ENCODE measurements at regions not wholly inside any gene's neighbourhood (a gene's known extent, or its start where the extent isn't known, plus 50 kb on each side); places are given as distances from the start of the nearest gene placed in this dataset.
"Not testable (repeated sequence)": the region's sequence is repeated elsewhere in the genome, so short reads cannot be mapped to it uniquely, and the experiment has no call there.

DNA sequence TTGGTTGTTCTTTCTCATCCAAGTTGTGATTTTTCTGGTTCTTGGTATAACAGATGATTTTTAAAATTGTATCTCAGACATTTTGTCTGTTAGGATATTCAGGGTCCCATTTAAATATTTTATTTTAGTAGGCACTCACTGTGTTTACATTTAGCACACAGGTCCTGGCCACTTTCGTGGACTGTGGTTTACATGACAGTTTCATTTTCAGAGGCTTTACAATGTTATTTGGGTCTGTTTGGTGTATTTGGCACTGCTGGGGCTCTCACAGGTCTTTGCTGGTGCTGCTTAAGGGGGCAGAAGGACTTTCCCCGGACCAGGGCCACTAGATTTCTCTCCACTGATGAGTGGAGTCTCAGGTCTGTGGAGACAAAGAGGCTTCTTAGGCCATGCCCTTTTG lies 75.5 kb upstream of the TGM3 start:
- TF ChIP-seq, protein P1, sequence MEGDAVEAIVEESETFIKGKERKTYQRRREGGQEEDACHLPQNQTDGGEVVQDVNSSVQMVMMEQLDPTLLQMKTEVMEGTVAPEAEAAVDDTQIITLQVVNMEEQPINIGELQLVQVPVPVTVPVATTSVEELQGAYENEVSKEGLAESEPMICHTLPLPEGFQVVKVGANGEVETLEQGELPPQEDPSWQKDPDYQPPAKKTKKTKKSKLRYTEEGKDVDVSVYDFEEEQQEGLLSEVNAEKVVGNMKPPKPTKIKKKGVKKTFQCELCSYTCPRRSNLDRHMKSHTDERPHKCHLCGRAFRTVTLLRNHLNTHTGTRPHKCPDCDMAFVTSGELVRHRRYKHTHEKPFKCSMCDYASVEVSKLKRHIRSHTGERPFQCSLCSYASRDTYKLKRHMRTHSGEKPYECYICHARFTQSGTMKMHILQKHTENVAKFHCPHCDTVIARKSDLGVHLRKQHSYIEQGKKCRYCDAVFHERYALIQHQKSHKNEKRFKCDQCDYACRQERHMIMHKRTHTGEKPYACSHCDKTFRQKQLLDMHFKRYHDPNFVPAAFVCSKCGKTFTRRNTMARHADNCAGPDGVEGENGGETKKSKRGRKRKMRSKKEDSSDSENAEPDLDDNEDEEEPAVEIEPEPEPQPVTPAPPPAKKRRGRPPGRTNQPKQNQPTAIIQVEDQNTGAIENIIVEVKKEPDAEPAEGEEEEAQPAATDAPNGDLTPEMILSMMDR (IDR thresholded peaks at IDR 0.05): no peak
- Histone ChIP-seq H3K4me1 (no peaks in the 10 kb centered on the region), H3K27me3 (peaks cover 9% of the 10 kb centered on the region), H3K9me3 (no peaks in the 10 kb centered on the region), H3K27ac (no peak overlapping the region), H3K36me3 (no peaks in the 10 kb centered on the region), H3K4me3 (no peak overlapping the region)
- intact Hi-C loops (cut with DNase I): no loop called here
- no peak for ATAC-seq
- no peak for DNase-seq

DNA sequence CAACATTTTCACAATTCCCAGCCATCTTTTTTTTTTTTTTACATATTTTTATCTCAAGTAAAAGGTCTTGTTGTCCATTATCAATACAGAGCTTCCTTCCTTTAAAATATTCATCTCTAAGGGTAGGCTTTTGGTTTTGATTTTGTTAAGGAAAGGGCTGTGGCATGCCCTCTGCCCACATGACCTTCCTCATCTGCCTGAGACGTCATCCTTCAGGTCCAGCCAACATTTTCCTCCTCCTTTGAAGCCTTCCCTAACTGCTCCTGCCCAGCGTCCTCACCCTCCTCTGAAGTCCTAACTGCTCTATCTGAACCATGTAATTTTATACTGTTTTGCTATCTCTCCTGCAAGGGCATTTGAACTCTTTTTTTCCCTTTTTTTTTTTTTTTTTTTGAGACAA lies 73.9 kb upstream of the TGM3 start:
- Histone ChIP-seq H3K4me1 (no peaks in the 10 kb centered on the region), H3K9me3 (no peaks in the 10 kb centered on the region), H3K4me3 (no peak overlapping the region), H3K27me3 (no peaks in the 10 kb centered on the region), H3K27ac (no peak overlapping the region), H3K36me3 (no peaks in the 10 kb centered on the region)
- DNase-seq: no peak
- TF ChIP-seq, protein P1 (IDR thresholded peaks at IDR 0.05): no peak
- ATAC-seq: no peak
- intact Hi-C loops (cut with DNase I): no loop called here

DNA sequence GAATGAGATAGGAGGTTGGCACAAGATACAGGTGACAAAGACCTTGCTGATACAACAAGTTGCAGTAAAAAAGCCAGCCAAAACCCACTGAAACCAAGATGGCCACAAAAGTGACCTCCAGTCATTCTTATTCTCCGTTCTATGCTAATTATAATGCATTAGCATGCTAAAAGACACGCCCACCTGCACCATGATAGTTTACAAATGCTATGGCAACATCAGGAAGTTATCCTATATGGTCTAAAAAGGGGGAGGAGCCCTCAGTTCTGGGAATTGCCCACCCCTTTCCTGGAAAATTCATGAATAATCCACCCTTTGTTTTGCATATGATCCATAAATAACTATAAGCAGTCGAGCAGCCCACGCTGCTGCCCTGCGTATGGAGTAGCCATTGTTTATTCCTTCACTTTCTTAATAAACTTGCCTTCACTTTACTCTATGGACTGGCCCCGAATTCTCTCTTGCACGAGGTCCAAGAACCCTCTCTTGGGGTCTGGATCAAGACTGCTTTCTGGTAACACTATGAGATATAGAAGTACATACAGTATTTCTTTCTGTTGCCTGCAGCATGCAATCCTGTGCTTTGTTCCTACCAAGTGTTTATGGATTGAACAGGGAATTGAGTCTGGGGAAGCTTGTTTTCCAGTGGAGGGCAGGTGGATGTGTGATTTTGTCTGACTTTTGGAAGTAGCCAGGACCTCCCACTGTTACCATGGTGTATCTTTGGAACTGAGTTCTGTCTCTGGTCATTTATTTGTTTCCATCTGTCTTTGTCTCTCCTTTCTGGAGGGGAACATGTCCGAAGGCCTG lies 72.0 kb upstream of the TGM3 start:
- ATAC-seq (no peak), DNase-seq (no peak)
- H3K4me3 ChIP-seq: no peak overlapping the region
- no peaks in the 10 kb centered on the region for H3K4me1 ChIP-seq
- intact Hi-C loops (cut with DNase I): no loop called here
- H3K27me3 ChIP-seq: no peaks in the 10 kb centered on the region
- no peaks in the 10 kb centered on the region for H3K9me3 ChIP-seq
- TF ChIP-seq, protein P1 (IDR thresholded peaks at IDR 0.05): no peak
- H3K36me3 ChIP-seq: no peaks in the 10 kb centered on the region
- no peak overlapping the region for H3K27ac ChIP-seq

DNA sequence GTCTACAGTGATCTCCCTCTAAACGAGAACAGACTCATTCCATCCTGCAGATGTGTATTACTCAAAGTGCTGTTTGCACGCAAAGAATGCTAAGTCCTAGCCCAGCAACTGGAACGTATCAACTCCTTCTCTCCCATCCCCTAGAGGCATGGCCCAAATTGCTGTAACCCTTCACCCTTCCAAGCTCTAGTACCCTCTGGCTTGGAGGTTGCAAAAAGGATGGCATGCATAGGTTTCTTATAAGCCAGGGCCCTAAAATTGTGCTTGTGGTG lies 71.5 kb upstream of the TGM3 start:
- intact Hi-C loops (cut with DNase I): no loop called here
- no peaks in the 10 kb centered on the region for H3K36me3 ChIP-seq
- H3K4me3 ChIP-seq: no peak overlapping the region
- ATAC-seq (no peak), DNase-seq (no peak)
- no peaks in the 10 kb centered on the region for H3K9me3 ChIP-seq
- H3K4me1 ChIP-seq: no peaks in the 10 kb centered on the region
- no peak overlapping the region for H3K27ac ChIP-seq
- TF ChIP-seq, protein P1 (IDR thresholded peaks at IDR 0.05): no peak
- no peaks in the 10 kb centered on the region for H3K27me3 ChIP-seq

DNA sequence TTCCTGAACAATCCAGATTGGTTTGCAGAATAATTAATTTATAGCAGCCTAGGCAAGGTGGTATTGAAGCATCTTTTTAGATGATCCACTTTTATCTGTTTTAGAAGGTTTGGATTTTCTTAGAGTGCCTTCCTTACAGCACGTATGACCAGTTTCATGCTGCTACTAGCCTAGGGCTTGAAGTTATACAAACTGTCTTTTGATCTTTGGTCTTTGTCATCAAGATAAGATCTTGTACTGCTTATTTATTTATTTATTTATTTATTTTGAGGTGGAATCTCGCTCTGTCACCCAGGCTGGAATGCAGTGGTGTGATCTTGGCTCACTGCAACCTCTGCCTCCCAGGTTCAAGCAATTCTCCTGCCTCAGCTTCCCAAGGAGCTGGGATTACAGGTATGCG lies 68.5 kb upstream of the TGM3 start:
- ATAC-seq; H3K36me3 ChIP-seq; H3K4me3 ChIP-seq; H3K27me3 ChIP-seq; intact Hi-C loops (cut with DNase I); DNase-seq; H3K4me1 ChIP-seq; H3K27ac ChIP-seq; H3K9me3 ChIP-seq: not testable (repeated sequence)

DNA sequence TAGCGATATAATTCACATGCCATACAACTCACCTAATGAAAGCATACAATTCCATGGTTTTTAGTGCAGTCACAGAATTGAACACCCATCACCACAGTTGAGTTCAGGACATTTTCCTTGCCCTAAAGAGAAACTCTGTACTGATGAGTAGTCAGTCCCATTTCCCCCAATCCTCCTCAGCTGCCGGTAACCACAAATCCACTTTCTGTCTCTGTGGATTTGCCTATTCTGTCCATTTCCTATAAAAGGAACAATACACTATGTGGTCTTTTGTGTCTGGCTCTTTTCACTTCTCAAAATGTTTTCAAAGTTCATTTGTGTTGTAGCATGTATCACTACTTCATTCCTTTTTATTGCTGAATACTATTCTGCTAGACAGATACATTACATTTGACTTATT lies 67.9 kb upstream of the TGM3 start:
- no peaks in the 10 kb centered on the region for H3K9me3 ChIP-seq
- no peaks in the 10 kb centered on the region for H3K27me3 ChIP-seq
- TF ChIP-seq, protein P1 (IDR thresholded peaks at IDR 0.05): no peak
- no peaks in the 10 kb centered on the region for H3K4me1 ChIP-seq
- no peaks in the 10 kb centered on the region for H3K36me3 ChIP-seq
- H3K27ac ChIP-seq: no peak overlapping the region
- intact Hi-C loops (cut with DNase I): no loop called here
- ATAC-seq (no peak), DNase-seq (no peak)
- no peak overlapping the region for H3K4me3 ChIP-seq
